Stimulated activated naive CD8-positive, alpha-beta T cell treated with anti-CD3 and anti-CD28 coated beads, Interleukin-15, Interleukin-2, amounts not matched to agents 100 ng/mL and 50 ng/mL, for 24 hours (primary cell): ENCODE measurements at regions not wholly inside any gene's neighbourhood (a gene's known extent, or its start where the extent isn't known, plus 50 kb on each side); places are given as distances from the start of the nearest gene placed in this dataset.

Experiments
- H3K27ac Mint-ChIP-seq: one replicate; pipeline ENCODE4 v1.8.0; 2021; ENCODE audit warnings: mild to moderate bottlenecking, mixed read lengths
- H3K27me3 Mint-ChIP-seq: one replicate; pipeline ENCODE4 v1.8.0; 2021; ENCODE audit warnings: mixed read lengths
- H3K36me3 Mint-ChIP-seq: one replicate; pipeline ENCODE4 v1.8.0; 2021; ENCODE audit warnings: low read depth, mixed read lengths
- H3K4me1 Mint-ChIP-seq: one replicate; pipeline ENCODE4 v1.8.0; 2021; ENCODE audit warnings: low read depth, mixed read lengths
- H3K4me3 Mint-ChIP-seq: one replicate; pipeline ENCODE4 v1.8.0; 2021; ENCODE audit warnings: mild to moderate bottlenecking, mixed read lengths
- H3K9me3 Mint-ChIP-seq: one replicate; pipeline ENCODE4 v1.8.0; 2021; ENCODE audit warnings: mixed read lengths

DNA sequence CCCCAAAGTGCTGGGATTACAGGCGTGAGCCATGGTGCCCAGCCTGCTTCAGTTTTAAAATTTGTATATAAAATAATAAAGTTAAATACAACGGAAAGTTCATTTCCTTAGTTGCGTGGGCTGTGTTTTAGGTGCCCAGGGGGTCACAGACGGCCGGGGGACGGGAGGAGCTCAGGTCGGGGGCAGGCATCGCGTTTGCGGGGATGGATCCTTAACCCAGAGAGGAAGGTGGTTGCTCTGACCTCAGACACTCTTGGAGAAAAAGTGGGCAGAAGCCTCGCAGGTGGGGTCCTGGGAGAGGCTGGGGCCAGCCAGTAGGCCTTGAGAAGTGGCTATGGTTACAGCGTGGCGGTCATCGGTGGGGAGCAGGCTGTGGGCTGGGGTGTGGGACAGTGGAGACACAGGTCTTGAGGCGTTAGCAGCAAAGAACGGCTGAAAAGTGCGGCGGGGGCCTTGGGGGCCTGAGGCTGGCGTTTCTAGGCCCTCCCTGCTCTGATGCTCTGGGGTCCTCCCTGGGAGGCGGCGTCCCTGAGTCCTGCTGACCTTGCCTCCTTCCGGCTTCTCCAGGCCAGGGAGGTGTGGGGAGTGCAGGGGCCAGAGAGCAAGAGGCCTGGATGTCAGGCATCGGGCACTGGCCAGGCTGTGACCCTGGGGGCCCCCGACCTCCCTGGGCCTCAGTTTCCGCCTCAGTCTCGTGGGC, 54.4 kb downstream of the UNCX start:
- Mint-ChIP-seq H3K27ac (no peak overlapping the region), H3K9me3 (no peaks in the 10 kb centered on the region), H3K4me1 (peaks cover 17% of the 10 kb centered on the region), H3K4me3 (no peak overlapping the region), H3K27me3 (peaks cover 26% of the 10 kb centered on the region), H3K36me3 (no peaks in the 10 kb centered on the region)

DNA sequence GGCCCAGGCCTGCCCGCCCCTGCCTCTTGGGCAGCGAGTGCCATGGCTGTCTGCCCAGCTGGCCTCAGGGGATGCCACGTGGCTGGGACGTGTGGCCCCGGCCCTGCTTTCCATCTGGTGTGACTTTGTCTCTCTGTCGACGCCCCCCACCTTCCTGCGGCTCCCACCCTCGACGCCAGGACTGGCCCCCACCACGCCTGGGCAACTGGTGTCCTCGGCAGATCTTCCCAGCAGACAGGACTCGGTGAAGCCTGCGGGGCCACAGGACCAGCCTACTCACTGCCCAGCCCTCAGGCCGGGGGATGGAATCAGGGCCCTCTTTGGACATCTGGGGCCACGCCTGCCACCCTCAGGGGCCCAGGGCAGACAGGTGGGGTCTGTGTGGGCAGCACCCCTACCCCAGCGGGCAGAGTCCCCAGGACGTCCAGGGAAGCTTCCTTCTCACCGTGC, 55.1 kb downstream of the UNCX start:
- H3K9me3 Mint-ChIP-seq, result no peaks in the 10 kb centered on the region
- H3K4me3 Mint-ChIP-seq, result no peak overlapping the region
- peaks cover 17% of the 10 kb centered on the region for H3K4me1 Mint-ChIP-seq
- peaks cover 26% of the 10 kb centered on the region for H3K27me3 Mint-ChIP-seq
- no peak overlapping the region for H3K27ac Mint-ChIP-seq
- no peaks in the 10 kb centered on the region for H3K36me3 Mint-ChIP-seq

DNA sequence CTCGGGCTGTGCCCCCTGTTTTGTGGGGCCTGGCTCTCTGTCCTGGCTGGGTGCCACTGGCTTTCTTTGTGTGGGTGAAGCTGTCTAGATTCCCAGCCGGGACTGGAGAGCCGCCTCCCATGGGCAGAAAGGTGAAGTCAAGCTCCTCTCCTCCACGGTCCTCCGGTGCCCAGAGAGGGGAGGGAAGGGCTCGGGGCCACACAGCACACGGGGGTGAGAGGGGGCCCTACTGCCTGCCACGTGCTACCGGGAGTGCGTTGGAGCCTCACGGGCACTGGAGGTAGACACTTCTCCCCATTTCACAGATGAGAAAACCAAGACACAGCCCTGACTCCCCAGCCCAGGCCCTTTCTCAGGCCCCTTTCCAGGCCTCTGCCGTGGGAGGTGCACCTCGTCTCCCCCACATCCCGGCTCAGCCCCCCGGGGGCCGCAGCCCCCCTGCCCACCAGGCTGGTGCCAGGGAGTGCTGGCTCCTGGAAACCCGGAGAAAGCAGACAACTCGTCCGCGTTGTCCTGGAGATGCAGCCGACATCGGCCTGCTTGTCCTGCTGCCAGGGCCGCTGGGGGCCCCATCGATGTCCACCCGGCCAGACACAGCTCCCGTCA, 55.8 kb downstream of the UNCX start:
- Mint-ChIP-seq H3K27ac (no peak overlapping the region), H3K4me3 (no peak overlapping the region), H3K36me3 (no peaks in the 10 kb centered on the region), H3K27me3 (peaks cover 26% of the 10 kb centered on the region), H3K9me3 (no peaks in the 10 kb centered on the region), H3K4me1 (peaks cover 17% of the 10 kb centered on the region)

DNA sequence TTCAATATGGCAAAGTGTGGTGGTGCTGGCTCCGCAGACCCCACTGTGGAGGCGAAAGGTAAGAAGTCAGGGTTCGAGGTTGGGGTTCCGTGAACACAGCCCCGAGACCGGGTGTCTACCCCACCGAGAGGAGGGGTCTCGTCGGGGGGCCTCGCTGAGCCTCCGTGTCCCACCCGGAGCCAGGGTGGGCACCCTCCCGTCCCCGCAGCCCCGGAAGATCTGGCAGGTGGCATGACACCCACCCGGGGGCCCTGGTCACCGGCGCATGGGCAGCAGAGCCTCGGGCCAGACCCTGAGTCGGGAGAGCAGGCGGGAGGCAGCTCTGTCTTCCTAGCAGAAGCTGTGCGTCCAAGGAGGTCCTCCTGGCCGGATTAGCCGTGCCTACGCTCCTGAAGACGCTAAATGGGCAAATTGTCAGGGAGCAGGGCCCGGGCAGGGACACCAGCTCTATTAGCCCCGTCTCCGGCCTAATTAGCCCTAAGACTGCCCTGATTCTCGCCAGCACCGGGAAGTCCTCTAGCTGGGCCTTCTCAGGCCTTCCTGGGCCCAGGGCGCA, 56.4 kb downstream of the UNCX start:
- H3K9me3 Mint-ChIP-seq, result no peaks in the 10 kb centered on the region
- H3K36me3 Mint-ChIP-seq, result no peaks in the 10 kb centered on the region
- no peak overlapping the region for H3K27ac Mint-ChIP-seq
- H3K4me1 Mint-ChIP-seq, result peaks cover 17% of the 10 kb centered on the region
- peaks cover 26% of the 10 kb centered on the region for H3K27me3 Mint-ChIP-seq
- H3K4me3 Mint-ChIP-seq, result no peak overlapping the region

DNA sequence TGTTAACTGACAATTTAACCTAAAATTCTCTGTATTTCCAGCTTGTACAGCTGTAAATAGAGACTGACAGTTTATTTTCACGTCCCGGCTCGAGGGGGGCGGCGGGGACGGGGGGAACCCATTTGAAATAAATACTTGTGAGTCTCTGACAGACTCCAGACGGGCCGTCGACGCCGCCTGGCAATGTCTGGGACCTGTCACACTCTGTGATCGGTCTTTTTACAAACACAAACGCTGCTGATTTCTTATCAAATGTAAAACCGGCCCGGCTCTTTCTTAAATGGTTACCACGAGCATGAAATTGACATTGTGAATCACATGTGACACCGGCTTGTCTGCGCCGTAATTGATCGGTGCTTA, 57.0 kb downstream of the UNCX start:
- H3K27ac Mint-ChIP-seq, result no peak overlapping the region
- no peaks in the 10 kb centered on the region for H3K36me3 Mint-ChIP-seq
- H3K4me3 Mint-ChIP-seq, result peak overlapping the region; percentile 47

DNA sequence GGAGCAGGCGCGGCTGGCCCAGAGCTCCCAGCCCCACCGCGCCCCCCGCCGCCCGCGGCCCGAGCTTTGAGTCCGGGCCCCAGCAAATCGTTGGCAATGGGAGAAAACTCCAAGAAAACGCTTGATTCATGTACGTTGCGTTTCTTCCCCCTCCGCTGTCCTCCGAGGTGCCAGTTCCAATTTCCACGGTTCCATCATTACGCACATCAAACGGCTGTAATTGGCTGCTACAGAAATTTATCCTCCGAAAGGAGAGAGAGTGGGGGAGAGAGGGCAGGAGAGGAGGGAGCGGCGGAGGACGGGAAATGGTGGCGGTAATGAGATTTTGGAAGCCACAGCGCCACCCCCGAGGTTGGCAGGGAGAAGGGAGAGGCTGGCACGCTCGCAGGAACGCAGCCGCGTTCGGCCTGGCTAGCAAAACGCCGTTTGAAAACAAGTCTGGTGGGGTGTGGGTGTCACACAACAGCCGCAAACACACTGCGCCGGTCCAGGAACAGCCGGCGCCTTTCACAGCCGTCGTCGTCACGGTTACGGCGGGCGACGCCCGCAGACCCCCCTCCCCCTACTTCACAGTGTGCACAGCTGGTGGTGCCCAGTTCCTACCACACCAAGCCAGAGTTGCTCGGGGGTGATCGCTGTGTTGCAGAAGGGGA, 57.5 kb downstream of the UNCX start:
- H3K36me3 Mint-ChIP-seq, result no peaks in the 10 kb centered on the region
- peak overlapping the region; percentile 71 for H3K4me3 Mint-ChIP-seq
- peaks cover 26% of the 10 kb centered on the region for H3K27me3 Mint-ChIP-seq
- H3K27ac Mint-ChIP-seq, result no peak overlapping the region
- no peaks in the 10 kb centered on the region for H3K9me3 Mint-ChIP-seq
- H3K4me1 Mint-ChIP-seq, result peaks cover 17% of the 10 kb centered on the region

More for the DNA sequence above, 57.0 kb downstream of the UNCX start:
- Mint-ChIP-seq H3K27me3 (peaks cover 26% of the 10 kb centered on the region), H3K4me1 (peaks cover 17% of the 10 kb centered on the region), H3K9me3 (no peaks in the 10 kb centered on the region)

DNA sequence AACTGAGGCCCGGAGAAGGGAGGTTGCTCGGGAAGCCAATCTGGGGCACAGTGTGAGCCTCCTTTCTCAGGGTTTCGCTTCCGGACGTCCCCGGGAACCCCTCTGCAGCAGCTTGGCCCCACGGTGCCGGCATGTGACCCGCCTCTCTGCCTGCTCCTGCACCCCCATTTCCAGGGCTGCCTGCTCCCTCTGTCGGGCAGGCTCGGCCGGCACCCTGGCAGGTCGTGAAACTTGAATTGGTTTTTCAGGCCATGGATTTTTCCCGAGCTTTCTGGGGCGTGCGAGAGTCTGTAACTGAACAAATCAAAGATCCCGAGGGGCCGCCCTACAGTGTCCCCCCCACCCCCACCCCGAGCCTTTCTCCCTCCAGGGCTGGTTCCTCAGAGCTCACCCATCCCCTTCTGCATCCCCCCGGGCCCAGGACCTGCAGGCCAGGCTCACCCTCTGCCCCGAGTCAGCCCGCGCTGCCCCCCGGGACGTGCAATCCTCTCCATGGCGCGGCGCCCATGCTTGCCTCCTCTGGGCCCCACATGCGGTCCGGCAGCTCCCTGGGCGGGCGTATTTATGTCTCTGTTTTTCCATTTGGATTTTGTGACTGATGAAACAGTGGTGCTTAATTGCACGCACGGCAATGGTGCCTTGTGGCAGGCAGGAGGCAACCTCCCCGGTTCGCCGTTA, 58.1 kb downstream of the UNCX start:
- Mint-ChIP-seq H3K27ac (no peak overlapping the region), H3K27me3 (peaks cover 26% of the 10 kb centered on the region)

DNA sequence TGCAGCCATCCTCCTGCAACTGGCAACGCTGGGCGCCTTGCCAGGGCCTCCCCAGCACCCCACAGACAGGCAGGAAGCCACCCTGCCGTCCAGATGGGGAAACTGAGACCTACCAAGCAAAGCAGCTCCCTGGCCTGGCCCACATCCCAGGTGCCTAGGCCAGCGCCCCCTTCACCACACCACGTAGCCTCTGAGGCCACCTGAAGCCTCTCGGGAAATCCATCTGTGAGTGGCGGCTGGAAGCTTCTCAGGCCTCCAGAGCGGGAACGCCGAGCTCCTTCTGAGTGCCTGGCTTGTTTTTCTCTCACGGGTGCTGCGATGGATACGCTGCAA, 58.7 kb downstream of the UNCX start:
- H3K27me3 Mint-ChIP-seq, result peaks cover 26% of the 10 kb centered on the region
- H3K4me3 Mint-ChIP-seq, result no peak overlapping the region
- no peaks in the 10 kb centered on the region for H3K9me3 Mint-ChIP-seq
- no peak overlapping the region for H3K27ac Mint-ChIP-seq
- H3K36me3 Mint-ChIP-seq, result no peaks in the 10 kb centered on the region
- peaks cover 17% of the 10 kb centered on the region for H3K4me1 Mint-ChIP-seq

More for the DNA sequence above, 58.1 kb downstream of the UNCX start:
- H3K4me3 Mint-ChIP-seq, result no peak overlapping the region
- H3K4me1 Mint-ChIP-seq, result peaks cover 17% of the 10 kb centered on the region
- no peaks in the 10 kb centered on the region for H3K9me3 Mint-ChIP-seq
- H3K36me3 Mint-ChIP-seq, result no peaks in the 10 kb centered on the region

DNA sequence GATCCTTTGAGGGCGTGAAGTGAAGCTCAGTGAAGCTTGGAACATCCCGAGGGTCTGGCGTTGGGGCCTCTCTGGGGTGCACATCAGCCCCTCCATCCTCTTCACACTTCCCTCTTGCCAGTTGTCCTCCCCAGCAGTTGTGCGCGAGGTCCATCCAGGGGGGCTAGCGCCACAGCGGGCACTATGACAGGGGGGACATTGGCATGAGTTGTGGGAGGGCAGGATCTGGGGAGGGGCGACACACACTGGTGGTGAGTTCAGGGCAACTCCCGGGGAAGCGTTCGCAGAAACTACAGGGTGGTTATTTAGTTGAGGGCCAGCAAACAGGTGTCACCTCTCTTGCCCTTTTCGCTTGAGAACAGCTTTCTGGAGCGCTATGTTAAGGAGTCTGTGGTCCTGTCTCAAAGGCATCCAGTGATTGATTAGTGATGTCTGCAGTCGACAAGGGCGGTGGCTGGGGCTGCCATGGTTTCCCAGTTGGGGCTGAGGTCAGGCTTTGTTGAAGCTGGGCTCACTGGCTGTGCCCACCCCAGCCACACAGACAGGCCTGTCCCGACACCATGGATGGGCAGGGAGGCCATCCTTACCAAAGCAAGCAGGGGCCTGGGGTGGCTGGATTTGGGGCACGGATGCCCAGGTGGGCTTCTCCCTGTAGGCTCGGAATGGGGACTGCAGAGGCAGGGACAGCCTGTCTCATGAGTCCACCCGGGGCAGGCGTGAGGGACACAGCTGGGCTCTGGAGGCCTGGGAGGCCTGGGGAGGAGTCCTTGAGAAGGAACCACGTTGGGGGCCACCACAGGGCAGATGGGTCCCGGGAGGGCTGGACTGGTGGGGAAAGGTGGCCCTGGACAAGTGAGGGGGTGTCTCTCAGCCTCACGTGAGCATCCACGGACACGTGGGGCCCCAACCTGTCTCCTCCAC, 59.4 kb downstream of the UNCX start:
- Mint-ChIP-seq H3K9me3 (no peaks in the 10 kb centered on the region), H3K4me3 (no peak overlapping the region), H3K27ac (no peak overlapping the region), H3K4me1 (peaks cover 17% of the 10 kb centered on the region), H3K27me3 (peaks cover 26% of the 10 kb centered on the region), H3K36me3 (no peaks in the 10 kb centered on the region)

DNA sequence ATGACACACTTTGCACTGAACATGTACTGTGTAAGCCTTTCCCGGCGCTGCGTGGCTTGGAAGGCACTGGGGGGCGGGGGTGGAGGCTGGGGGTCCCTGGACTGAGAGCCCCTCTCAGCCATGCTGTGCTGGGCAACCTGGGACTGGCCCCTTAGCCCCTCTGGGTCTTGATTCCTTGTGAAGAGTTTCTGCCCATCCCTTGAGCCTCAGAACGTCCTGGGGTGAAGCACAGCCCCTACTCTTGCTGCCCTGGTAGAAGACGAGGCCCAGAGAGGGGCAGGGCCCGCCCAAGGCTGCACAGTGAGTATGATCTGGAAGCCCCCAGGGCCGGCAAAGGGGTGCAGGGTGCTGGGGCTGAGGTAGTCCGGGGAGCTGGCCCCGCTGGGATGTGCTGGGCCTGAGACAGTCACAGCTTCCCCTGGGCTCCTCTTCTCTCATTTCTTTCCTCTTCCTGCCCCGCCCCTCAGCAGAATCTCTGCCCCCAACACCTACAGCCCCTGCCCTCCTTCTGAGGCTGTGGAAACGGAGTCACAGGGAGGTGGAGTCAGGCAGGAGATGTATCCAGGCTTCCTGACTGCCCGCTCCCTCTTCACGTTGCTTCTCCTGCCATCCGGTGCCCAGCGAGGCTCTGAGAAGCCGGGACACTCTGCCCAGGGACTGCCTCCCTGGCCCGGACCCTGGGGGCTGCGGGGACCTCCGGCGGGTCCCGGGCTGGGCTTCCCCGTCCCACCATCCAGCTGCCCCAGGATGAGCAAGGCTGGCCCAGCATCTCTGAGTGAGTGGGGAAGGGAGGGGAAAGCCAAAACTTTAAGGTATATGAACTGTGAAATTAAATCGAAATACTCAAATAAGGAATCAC, 60.5 kb downstream of the UNCX start:
- no peaks in the 10 kb centered on the region for H3K36me3 Mint-ChIP-seq
- no peak overlapping the region for H3K4me3 Mint-ChIP-seq
- H3K27me3 Mint-ChIP-seq, result peaks cover 31% of the 10 kb centered on the region
- H3K27ac Mint-ChIP-seq, result no peak overlapping the region
- no peaks in the 10 kb centered on the region for H3K9me3 Mint-ChIP-seq
- H3K4me1 Mint-ChIP-seq, result peaks cover 17% of the 10 kb centered on the region

DNA sequence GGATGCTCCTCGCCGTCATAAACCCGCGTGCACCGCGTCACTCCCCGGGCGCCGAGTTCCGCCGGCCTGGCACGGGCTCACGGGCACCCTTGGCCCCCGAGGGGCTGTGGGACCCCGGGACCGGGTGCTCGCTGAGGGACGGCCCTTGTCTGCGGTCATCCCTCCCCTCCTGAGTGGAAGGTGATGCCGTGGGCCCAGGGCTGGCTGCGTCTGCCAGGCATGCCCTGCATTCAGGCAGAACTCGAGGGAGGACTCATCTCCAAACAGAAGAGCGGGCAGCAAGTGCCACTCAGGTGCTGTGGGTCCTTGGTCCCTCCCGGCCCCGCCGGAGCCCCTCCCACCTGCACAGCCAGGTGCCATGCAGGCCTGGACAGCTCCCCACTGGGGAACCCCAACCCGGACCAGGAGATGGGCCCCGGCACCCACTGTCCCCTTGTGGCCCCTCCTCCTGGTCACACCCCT, 61.3 kb downstream of the UNCX start:
- Mint-ChIP-seq H3K4me1 (peaks cover 17% of the 10 kb centered on the region), H3K36me3 (no peaks in the 10 kb centered on the region), H3K4me3 (no peak overlapping the region), H3K27ac (no peak overlapping the region), H3K9me3 (no peaks in the 10 kb centered on the region), H3K27me3 (peaks cover 31% of the 10 kb centered on the region)

DNA sequence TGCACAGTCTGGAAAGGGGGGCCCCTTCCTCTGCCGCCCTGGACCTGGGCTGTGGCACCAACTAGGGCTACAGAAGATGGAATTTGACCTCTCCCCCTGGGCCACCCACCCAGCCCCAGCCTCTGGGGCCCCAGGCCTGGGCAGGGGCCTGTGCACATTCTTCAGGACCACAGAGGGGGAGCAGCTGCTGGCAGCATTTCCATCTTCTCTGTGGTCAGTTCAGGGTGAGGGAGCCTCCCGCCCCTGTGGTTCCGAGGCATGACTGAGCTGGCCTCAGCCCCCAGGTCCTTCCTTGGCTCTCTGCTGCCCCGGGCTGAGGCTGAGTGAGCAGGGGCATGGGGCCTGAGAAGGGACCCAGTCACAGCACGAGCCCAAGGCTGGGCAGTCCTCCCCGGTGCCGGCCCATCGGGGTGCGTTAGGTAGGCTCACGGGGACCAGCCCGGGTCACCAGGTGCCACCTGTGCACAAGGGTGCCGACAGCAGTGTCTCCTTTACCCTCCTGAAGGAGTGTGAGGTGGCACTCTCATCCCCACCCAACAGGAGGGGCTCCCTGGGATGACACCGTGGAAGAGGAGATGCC, 63.2 kb downstream of the UNCX start:
- no peaks in the 10 kb centered on the region for H3K9me3 Mint-ChIP-seq
- H3K27me3 Mint-ChIP-seq, result peaks cover 15% of the 10 kb centered on the region
- H3K4me1 Mint-ChIP-seq, result peaks cover 4% of the 10 kb centered on the region
- no peaks in the 10 kb centered on the region for H3K36me3 Mint-ChIP-seq
- no peak overlapping the region for H3K4me3 Mint-ChIP-seq
- no peak overlapping the region for H3K27ac Mint-ChIP-seq

DNA sequence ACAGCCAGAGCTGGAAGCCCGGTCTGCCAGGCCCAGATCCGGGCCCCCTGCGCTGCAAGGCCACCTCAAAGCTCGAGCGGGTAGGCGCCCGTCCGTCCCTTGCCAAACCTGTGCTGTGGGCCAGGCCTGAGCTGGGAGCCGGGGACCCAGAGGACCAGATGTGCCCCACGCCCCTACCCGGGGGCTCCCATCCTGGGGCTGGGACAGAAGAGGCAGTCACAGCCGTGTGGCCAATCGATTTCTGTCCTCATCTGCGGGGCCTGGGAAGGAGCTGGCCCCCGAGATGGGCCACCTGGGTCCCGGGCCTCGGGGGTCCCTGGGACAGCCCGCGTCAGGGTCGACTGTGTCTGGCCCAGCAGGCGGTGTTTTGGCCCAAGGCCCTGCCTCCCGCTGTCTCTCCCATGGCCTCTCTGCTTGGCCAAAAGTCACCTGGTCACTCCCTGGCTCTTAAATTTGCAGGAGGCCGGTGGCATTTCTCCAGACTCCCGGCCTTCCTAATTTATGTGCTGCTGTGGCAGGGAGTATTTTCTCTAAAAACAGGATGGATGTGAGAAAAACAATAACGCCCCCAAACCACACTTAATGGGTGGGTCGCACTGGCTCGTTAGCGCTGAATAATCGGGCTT, 63.8 kb downstream of the UNCX start:
- Mint-ChIP-seq H3K27ac (no peak overlapping the region), H3K4me3 (no peak overlapping the region), H3K9me3 (no peaks in the 10 kb centered on the region), H3K36me3 (no peaks in the 10 kb centered on the region), H3K27me3 (peaks cover 11% of the 10 kb centered on the region), H3K4me1 (no peaks in the 10 kb centered on the region)
